ENCODE measurements at regions not wholly inside any gene's neighbourhood (a gene's known extent, or its start where the extent isn't known, plus 50 kb on each side); places are given as distances from the start of the nearest gene placed in this dataset.
"Not testable (repeated sequence)": the region's sequence is repeated elsewhere in the genome, so short reads cannot be mapped to it uniquely, and the experiment has no call there.

GRCh38 chr12:131274906-131275305, 321.2 kb downstream of the ADGRD1 start:
- no peak for DNase-seq (ENCODE audit: low read depth)

- DNase-seq (ENCODE audit: low read depth): no peak
Measured at GRCh38 chr12:131275824-131276223, 322.1 kb downstream of the ADGRD1 start.

- DNase-seq (ENCODE audit: low read depth): no peak
Measured at GRCh38 chr12:131276501-131277185, 322.9 kb downstream of the ADGRD1 start.

GRCh38 chr12:131277186-131278091, 323.7 kb downstream of the ADGRD1 start:
- DNase-seq (ENCODE audit: low read depth): not testable (repeated sequence)

GRCh38 chr12:131278451-131279115, 324.9 kb downstream of the ADGRD1 start:
- DNase-seq (ENCODE audit: low read depth): not testable (repeated sequence)

GRCh38 chr12:131279281-131279921, 325.7 kb downstream of the ADGRD1 start:
- DNase-seq (ENCODE audit: low read depth): no peak

- no peak for DNase-seq (ENCODE audit: low read depth)
Measured at GRCh38 chr12:131280426-131280825, 326.7 kb downstream of the ADGRD1 start.

GRCh38 chr12:131281016-131281415, 327.3 kb downstream of the ADGRD1 start:
- DNase-seq (ENCODE audit: low read depth): no peak

- no peak for DNase-seq (ENCODE audit: low read depth)
Measured at GRCh38 chr12:131282292-131283080, 328.8 kb downstream of the ADGRD1 start.

- no peak for DNase-seq (ENCODE audit: low read depth)
Measured at GRCh38 chr12:131283191-131283861, 329.6 kb downstream of the ADGRD1 start.

- not testable (repeated sequence) for DNase-seq (ENCODE audit: low read depth)
Measured at GRCh38 chr12:131283862-131284825, 330.4 kb downstream of the ADGRD1 start.

- not testable (repeated sequence) for DNase-seq (ENCODE audit: low read depth)
Measured at GRCh38 chr12:131284954-131285904, 331.5 kb downstream of the ADGRD1 start.

- not testable (repeated sequence) for DNase-seq (ENCODE audit: low read depth)
Measured at GRCh38 chr12:131285905-131286295, 332.2 kb downstream of the ADGRD1 start.

GRCh38 chr12:131286301-131286700, 332.6 kb downstream of the ADGRD1 start:
- DNase-seq (ENCODE audit: low read depth): not testable (repeated sequence)

GRCh38 chr12:131287015-131287937, 333.6 kb downstream of the ADGRD1 start:
- DNase-seq (ENCODE audit: low read depth): no peak

GRCh38 chr12:131287938-131288764, 334.4 kb downstream of the ADGRD1 start:
- no peak for DNase-seq (ENCODE audit: low read depth)

Data from M059J (cell line).